C1 segment of cervical spinal cord (tissue), 14 donors: ENCODE measurements at regions not wholly inside any gene's neighbourhood (a gene's known extent, or its start where the extent isn't known, plus 50 kb on each side); places are given as distances from the start of the nearest gene placed in this dataset.
A peak's percentile ranks its signal among the peaks of the same experiment; 100 is the strongest.
"Not testable (repeated sequence)": the region's sequence is repeated elsewhere in the genome, so short reads cannot be mapped to it uniquely, and the experiment has no call there.

Source experiments
- DNase-seq, 14 donors: peaks; one replicate each; lab custom pipeline; 2025; lab: John Stamatoyannopoulos, UW

GRCh38 chr11:109933126-109933525 is 160.1 kb upstream of the ZC3H12C start:
- DNase-seq = no peak

- DNase-seq = no peak
Observed at GRCh38 chr11:109934151-109934550, 159.0 kb upstream of the ZC3H12C start.

- DNase-seq = no peak
Observed at GRCh38 chr11:109936661-109937180, 156.5 kb upstream of the ZC3H12C start.

GRCh38 chr11:109937968-109938367 is 155.2 kb upstream of the ZC3H12C start:
- DNase-seq = no peak

- peak in 2 of 14 donors; percentile 3 to 33 for DNase-seq
Observed at GRCh38 chr11:109939166-109939810, 153.9 kb upstream of the ZC3H12C start.

- DNase-seq = no peak
Observed at GRCh38 chr11:109940816-109941215, 152.4 kb upstream of the ZC3H12C start.

- no peak for DNase-seq
Observed at GRCh38 chr11:109945626-109946321, 147.4 kb upstream of the ZC3H12C start.

- DNase-seq = peak in 12 of 14 donors; percentile 19 to 74 (median 58)
Observed at GRCh38 chr11:109946322-109946846, 146.8 kb upstream of the ZC3H12C start.

GRCh38 chr11:109954534-109954933 is 138.7 kb upstream of the ZC3H12C start:
- no peak for DNase-seq

GRCh38 chr11:109956124-109956793 is 136.9 kb upstream of the ZC3H12C start:
- DNase-seq = no peak

- no peak for DNase-seq
Observed at GRCh38 chr11:109957000-109957399, 136.2 kb upstream of the ZC3H12C start.

- no peak for DNase-seq
Observed at GRCh38 chr11:109957601-109958000, 135.6 kb upstream of the ZC3H12C start.

- no peak for DNase-seq
Observed at GRCh38 chr11:109958131-109958820, 134.9 kb upstream of the ZC3H12C start.

- DNase-seq = no peak
Observed at GRCh38 chr11:109958821-109959166, 134.4 kb upstream of the ZC3H12C start.

GRCh38 chr11:109960831-109961230 is 132.4 kb upstream of the ZC3H12C start:
- peak in 6 of 14 donors; percentile 12 to 48 (median 17) for DNase-seq

GRCh38 chr11:109961261-109961660 is 131.9 kb upstream of the ZC3H12C start:
- DNase-seq = no peak

- no peak for DNase-seq
Observed at GRCh38 chr11:109963101-109963500, 130.1 kb upstream of the ZC3H12C start.

GRCh38 chr11:109964487-109964886 is 128.7 kb upstream of the ZC3H12C start:
- no peak for DNase-seq

GRCh38 chr11:109965445-109965844 is 127.7 kb upstream of the ZC3H12C start:
- DNase-seq = not testable (repeated sequence)

- not testable (repeated sequence) for DNase-seq
Observed at GRCh38 chr11:109965926-109966325, 127.3 kb upstream of the ZC3H12C start.

GRCh38 chr11:109967136-109967535 is 126.1 kb upstream of the ZC3H12C start:
- not testable (repeated sequence) for DNase-seq

GRCh38 chr11:109968299-109968698 is 124.9 kb upstream of the ZC3H12C start:
- no peak for DNase-seq
